UCSD-AML1 (cell line): ENCODE measurements at regions not wholly inside any gene's neighbourhood (a gene's known extent, or its start where the extent isn't known, plus 50 kb on each side); places are given as distances from the start of the nearest gene placed in this dataset.
"Not testable (repeated sequence)": the region's sequence is repeated elsewhere in the genome, so short reads cannot be mapped to it uniquely, and the experiment has no call there.

Experiments
- DNase-seq: peaks from one replicate; lab custom pipeline; 2025; ENCODE audit not compliant: unreplicated experiment; lab: John Stamatoyannopoulos, UW

DNA sequence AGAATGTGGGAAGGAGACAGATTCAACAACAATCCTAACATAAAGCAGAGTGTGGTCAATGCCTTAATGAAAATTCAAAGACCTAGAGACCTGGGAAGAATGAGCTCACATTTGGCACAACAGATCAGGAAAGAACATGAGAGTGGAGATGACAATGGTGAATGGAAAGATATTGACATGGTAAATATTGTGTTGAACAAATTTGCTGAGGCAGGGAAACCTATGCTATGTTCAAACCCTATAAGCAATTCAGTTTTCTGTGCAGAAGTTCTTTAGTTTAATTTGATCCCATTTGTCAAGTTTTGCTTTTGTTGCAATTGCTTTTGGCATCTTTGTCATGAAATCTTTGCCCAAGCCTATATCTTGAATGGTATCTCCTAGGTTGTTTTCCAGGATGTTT lies 199.4 kb upstream of the LRRTM4 start:
- no peak for DNase-seq

DNA sequence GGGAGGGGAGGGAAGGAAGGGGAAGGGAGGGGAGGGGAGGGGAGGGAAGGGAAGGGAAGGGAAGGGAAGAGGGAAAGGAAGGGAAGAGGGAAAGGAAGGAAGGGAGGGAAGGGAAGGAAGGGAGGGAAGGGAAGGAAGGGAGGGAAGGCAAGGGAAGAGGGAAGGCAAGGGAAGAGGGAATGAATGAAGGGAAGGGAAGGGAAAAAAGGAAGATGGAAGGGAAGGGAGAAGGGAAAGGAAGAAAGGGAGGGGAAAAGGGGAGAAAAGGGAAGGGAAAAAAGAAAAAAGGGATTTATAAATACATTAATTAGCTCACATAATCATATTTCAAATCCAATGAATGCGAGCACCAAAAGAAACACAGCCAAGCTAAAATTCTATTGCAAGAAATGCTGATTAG lies 202.9 kb upstream of the LRRTM4 start:
- no peak for DNase-seq

- not testable (repeated sequence) for DNase-seq
Observed at GRCh38 chr2:77734662-77735340, 212.6 kb upstream of the LRRTM4 start.

GRCh38 chr2:77737236-77737635 lies 215.1 kb upstream of the LRRTM4 start:
- no peak for DNase-seq

DNA sequence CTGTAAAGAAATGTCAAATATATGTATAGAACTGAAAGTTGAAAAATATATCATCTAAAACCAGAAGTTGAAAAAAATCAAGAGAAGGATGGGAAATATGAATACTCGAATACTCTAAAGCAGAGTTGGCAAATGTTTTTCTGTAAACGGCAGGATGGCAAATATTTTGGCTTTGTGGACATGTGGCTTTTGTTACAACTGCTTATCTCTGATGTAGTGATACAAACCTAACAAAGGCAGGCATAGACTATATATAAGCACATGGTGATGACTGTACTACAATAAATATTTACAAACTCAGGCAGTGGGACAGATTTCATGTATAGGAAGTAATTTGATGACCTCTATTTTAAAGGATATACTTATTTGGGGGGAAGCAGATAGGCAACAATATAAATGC lies 224.6 kb upstream of the LRRTM4 start:
- no peak for DNase-seq

DNA sequence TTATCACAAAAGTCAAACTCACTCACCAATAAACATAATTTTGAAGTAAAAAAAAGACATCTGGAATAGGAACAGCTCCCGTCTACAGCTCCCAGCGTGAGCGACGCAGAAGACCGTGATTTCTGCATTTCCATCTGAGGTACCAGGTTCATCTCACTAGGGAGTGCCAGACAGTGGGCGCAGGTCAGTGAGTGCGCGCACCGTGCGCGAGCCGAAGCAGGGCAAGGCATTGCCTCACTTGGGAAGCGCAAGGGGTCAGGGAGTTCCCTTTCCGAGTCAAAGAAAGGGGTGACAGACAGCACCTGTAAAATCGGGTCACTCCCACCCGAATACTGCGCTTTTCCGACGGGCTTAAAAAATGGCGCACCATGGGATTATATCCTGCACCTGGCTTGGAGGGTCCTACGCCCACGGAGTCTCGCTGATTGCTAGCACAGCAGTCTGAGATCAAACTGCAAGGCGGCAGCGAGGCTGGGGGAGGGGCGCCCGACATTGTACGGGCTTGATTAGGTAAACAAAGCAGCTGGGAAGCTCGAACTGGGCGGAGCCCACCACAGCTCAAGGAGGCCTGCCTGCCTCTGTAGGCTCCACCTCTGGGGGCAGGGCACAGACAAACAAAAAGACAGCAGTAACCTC lies 231.7 kb upstream of the LRRTM4 start:
- DNase-seq: not testable (repeated sequence)

- DNase-seq: no peak
Observed at GRCh38 chr2:77767388-77768076, 245.4 kb upstream of the LRRTM4 start.

- no peak for DNase-seq
Observed at GRCh38 chr2:77768508-77768907, 246.3 kb upstream of the LRRTM4 start.

DNA sequence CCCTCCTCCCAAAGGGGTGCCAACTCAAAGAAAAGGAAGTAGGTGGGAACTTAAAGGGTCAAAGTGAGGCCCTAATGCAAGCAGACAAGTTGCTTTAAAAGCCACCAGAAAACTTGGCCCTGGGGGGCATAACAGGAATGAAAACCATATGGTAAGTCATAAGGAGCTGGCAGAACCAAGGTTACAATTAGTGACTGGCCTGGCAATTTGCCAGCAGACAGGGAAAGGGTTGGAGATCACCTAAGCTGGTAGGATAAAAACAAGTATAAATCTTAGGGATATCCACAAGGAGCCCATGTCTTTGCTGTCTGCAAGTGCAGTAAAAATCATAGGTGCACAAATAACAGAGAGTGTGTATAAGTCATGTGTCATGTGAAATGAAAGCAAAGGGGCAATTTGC lies 256.7 kb upstream of the LRRTM4 start:
- DNase-seq: no peak

GRCh38 chr2:77793500-77793899 lies 271.3 kb upstream of the LRRTM4 start:
- DNase-seq: not testable (repeated sequence)

- DNase-seq: no peak
Observed at GRCh38 chr2:77796397-77796796, 274.2 kb upstream of the LRRTM4 start.

GRCh38 chr2:77797088-77797487 lies 274.9 kb upstream of the LRRTM4 start:
- no peak for DNase-seq

DNA sequence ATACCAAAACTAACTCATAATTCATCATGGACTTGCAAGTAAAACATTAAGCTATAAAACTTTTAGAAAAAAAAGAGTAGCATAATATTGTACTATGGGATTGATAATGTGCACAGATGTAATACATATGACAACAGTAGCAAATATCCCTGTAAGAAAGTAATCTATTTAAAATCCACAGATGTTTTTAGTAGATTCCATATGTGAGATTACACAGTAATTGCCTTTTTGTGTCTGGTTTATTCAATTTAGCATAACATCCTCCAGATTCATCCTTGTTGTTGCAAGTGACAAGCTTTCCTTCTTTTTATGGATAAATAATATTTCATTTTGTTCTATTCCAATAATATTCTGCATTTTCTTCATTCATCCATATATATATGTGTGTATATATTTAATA lies 278.2 kb upstream of the LRRTM4 start:
- no peak for DNase-seq

GRCh38 chr2:77807531-77808215 lies 285.5 kb upstream of the LRRTM4 start:
- no peak for DNase-seq

DNA sequence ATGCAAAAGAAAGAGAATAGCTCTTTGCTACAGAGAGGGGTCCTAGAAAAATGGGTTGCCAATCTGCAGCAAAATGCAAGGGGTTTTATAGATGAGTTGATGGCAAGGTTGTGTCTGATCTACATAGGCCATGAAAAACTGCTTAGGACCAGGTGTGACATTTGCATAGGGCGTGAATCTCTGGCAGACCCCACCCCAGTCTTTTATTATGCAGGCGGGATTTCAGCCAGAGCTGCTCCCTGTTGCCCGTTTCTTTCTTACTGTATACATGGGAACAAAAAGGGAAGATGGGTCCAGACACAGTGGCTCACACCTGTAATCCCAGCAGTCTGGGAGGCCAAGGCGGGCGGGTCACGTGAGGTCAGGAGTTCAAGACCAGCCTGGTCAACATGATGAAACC lies 286.4 kb upstream of the LRRTM4 start:
- no peak for DNase-seq

- no peak for DNase-seq
Observed at GRCh38 chr2:77813599-77813998, 291.4 kb upstream of the LRRTM4 start.

DNA sequence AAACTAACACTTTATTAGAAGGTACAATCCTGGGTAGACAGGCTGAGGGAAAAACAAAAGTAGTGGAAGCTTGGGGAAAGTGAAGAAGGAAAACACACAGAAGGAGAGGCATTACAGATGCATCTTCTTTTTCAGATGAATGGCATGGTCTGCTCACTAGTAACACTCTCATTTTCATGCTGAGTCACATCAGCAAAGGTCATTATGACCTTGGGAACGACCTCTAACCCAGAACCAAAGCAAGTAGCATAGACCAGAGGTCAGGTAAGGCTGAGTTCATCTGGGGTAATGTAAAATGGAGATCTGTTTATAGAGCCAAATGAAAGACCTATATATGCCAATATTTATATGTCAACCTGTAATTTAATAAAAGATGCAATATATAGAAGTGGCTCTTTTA lies 294.4 kb upstream of the LRRTM4 start:
- DNase-seq: no peak

- no peak for DNase-seq
Observed at GRCh38 chr2:77818186-77818585, 296.0 kb upstream of the LRRTM4 start.

- DNase-seq: no peak
Observed at GRCh38 chr2:77823028-77823427, 300.9 kb upstream of the LRRTM4 start.

GRCh38 chr2:77831060-77831459 lies 308.9 kb upstream of the LRRTM4 start:
- DNase-seq: no peak

DNA sequence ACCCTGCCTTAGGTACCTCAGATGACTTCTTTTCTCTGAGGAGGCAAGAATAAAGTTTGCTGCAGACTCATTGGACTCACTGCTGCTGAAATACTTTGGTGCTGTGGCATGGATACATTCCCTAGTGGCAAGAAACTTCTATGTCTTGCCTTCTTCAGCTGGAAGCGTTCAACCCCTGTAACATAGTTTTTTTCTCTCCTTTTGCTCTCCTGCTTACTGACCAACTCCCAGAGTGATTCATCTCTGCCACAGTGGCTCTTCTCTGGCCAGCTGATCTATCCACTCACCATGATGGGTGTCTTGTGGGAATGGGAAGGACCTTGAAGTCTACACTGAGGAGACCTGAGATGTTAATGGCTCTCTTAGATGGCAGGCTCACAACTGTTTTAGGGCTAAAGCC lies 309.3 kb upstream of the LRRTM4 start:
- no peak for DNase-seq

GRCh38 chr2:77831898-77832297 lies 309.7 kb upstream of the LRRTM4 start:
- no peak for DNase-seq
